PC-3 (cell line): ENCODE measurements at regions not wholly inside any gene's neighbourhood (a gene's known extent, or its start where the extent isn't known, plus 50 kb on each side); places are given as distances from the start of the nearest gene placed in this dataset.

ENCODE experiments used
- ATAC-seq: fragments of 200-7000 bp; cut with Tn5 transposase; 2 replicates; pipeline ENCODE4 v1.9.1; 2020; ENCODE audit warnings: mild to moderate bottlenecking, moderate library complexity
- BruUV-seq: library from RNA; stranded (reverse); fragments of 400-500 nt; replicated peaks from 2 replicates; lab custom pipeline; 2021; lab: Mats Ljungman, UMichigan
- CTCF ChIA-PET: fragments of 300-600 bp; sonication (Branson Sonifier 250); formaldehyde crosslinking; loops from one replicate; lab custom pipeline; 2022; ENCODE audit warnings: antibody characterized with exemption; lab: Charles Lee
- POLR2A ChIA-PET: fragments of 300-600 bp; sonication (Branson Sonifier 250); formaldehyde crosslinking; loops from one replicate; lab custom pipeline; 2022; ENCODE audit warnings: antibody characterized with exemption; ENCODE audit not compliant: unreplicated experiment; lab: Charles Lee
- DNase-seq: peaks from one replicate; pipeline ENCODE4 v3.0.0-alpha.2; 2015
- H2AFZ ChIP-seq: fragments of 300-600 bp; sonication (generic); 2 replicates; pipeline ENCODE4 v1.6.0; 2016; ENCODE audit warnings: antibody characterized with exemption, low read length
- H3F3A ChIP-seq: fragments of 300-600 bp; sonication (generic); one replicate; pipeline ENCODE4 v1.6.0; 2017; ENCODE audit warnings: antibody characterized with exemption, low read length, control low read depth, mild to moderate bottlenecking; ENCODE audit not compliant: unreplicated experiment
- H3K27ac ChIP-seq: fragments of 300-600 bp; sonication (generic); 2 replicates; pipeline ENCODE4 v1.5.1; 2016; ENCODE audit warnings: mild to moderate bottlenecking, low read length
- H3K27me3 ChIP-seq: fragments of 300-600 bp; sonication (generic); 2 replicates; pipeline ENCODE4 v1.6.1; 2016; ENCODE audit warnings: low read length, mixed read lengths
- H3K36me3 ChIP-seq: fragments of 300-600 bp; sonication (generic); 2 replicates; pipeline ENCODE4 v1.6.1; 2016; ENCODE audit warnings: low read depth, mixed run types, low read length, mixed read lengths
- H3K4me1 ChIP-seq: fragments of 300-600 bp; sonication (generic); 2 replicates; pipeline ENCODE4 v1.5.1; 2016; ENCODE audit warnings: low read length; ENCODE audit not compliant: insufficient read depth
- H3K4me2 ChIP-seq: fragments of 300-600 bp; sonication (generic); 2 replicates; pipeline ENCODE4 v1.6.0; 2016; ENCODE audit warnings: low read length
- H3K4me3 ChIP-seq: fragments of 300-600 bp; sonication (generic); 2 replicates; pipeline ENCODE4 v1.5.1; 2016; ENCODE audit warnings: mild to moderate bottlenecking, low read length, mixed read lengths
- H3K79me2 ChIP-seq: fragments of 300-600 bp; sonication (generic); 2 replicates; pipeline ENCODE4 v1.6.1; 2017; ENCODE audit warnings: low read length, mixed read lengths
- H3K9ac ChIP-seq: fragments of 300-600 bp; sonication (generic); 2 replicates; pipeline ENCODE4 v1.6.0; 2016; ENCODE audit warnings: mild to moderate bottlenecking, low read length
- H3K9me2 ChIP-seq: fragments of 300-600 bp; sonication (generic); replicated peaks from 2 replicates; pipeline ENCODE4 v1.6.1; 2016; ENCODE audit warnings: mixed run types, low read length, mixed read lengths
- H3K9me3 ChIP-seq: fragments of 300-600 bp; sonication (generic); 2 replicates; pipeline ENCODE4 v1.6.1; 2016; ENCODE audit warnings: low read length, mixed read lengths
- H4K20me1 ChIP-seq: fragments of 300-600 bp; sonication (generic); 2 replicates; pipeline ENCODE4 v1.6.1; 2016; ENCODE audit warnings: low read length, mixed read lengths
- EZH2 ChIP-seq: fragments of 300-600 bp; sonication (generic); IDR thresholded peaks from one replicate; pipeline ENCODE4 v1.6.1; 2017; ENCODE audit warnings: antibody characterized with exemption, mild to moderate bottlenecking, low read length; ENCODE audit not compliant: unreplicated experiment
- EZH2phosphoT487 ChIP-seq: fragments of 300-600 bp; sonication (generic); IDR thresholded peaks from 2 replicates; pipeline ENCODE4 v1.6.1; 2018; ENCODE audit warnings: mild to moderate bottlenecking, antibody characterized with exemption, low read length, borderline replicate concordance
- intact Hi-C: fragments of 100-400 bp; cut with micrococcal nuclease; formaldehyde crosslinking; loops from 2 replicates; pipeline ENCODE4 v1.9.0; 2023
- TF ChIP-seq, protein P1 (sequence below): fragments of 300-600 bp; sonication (generic); conservative IDR thresholded peaks from 2 replicates; pipeline ENCODE4 v1.5.1; 2017; ENCODE audit warnings: antibody characterized with exemption, low read depth, mild to moderate bottlenecking, low read length

DNA sequence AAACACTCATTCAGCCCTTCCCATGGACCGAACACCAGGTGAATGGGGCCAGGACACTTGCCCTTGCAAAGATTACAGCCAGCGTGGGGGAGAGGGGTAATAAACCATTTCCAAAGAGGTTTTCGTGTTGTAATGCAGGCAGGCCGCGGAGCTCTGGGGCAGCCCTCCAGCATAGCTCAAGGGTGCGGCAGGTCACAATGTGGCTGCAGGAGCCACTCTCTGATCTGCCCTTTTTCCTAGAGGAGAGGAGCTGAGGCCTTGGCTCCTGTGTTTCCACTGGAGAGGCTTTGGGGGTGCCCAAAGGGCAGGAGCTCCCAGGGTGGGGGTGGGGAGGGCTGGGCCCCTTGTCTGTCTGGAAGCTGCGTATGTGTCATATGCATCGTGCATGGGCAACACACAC is 134.2 kb upstream of the NECTIN1 start:
- Histone ChIP-seq H3F3A (no peaks in the 10 kb centered on the region), H3K4me3 (no peak overlapping the region), H3K9me3 (no peaks in the 10 kb centered on the region), H3K79me2 (no peaks in the 10 kb centered on the region), H3K4me1 (peaks cover 6% of the 10 kb centered on the region; the same call in 1 of the 2 replicates), H3K27me3 (peaks cover 56% of the 10 kb centered on the region), H3K9me2 (no peaks in the 10 kb centered on the region), H3K36me3 (no peaks in the 10 kb centered on the region), H3K4me2 (no peak overlapping the region), H2AFZ (no peak overlapping the region), H3K27ac (no peak overlapping the region), H4K20me1 (no peaks in the 10 kb centered on the region), H3K9ac (no peak overlapping the region)
- intact Hi-C loops, result no loop called here
- DNase-seq (no peak), ATAC-seq (no peak)
- TF ChIP-seq, protein P1, sequence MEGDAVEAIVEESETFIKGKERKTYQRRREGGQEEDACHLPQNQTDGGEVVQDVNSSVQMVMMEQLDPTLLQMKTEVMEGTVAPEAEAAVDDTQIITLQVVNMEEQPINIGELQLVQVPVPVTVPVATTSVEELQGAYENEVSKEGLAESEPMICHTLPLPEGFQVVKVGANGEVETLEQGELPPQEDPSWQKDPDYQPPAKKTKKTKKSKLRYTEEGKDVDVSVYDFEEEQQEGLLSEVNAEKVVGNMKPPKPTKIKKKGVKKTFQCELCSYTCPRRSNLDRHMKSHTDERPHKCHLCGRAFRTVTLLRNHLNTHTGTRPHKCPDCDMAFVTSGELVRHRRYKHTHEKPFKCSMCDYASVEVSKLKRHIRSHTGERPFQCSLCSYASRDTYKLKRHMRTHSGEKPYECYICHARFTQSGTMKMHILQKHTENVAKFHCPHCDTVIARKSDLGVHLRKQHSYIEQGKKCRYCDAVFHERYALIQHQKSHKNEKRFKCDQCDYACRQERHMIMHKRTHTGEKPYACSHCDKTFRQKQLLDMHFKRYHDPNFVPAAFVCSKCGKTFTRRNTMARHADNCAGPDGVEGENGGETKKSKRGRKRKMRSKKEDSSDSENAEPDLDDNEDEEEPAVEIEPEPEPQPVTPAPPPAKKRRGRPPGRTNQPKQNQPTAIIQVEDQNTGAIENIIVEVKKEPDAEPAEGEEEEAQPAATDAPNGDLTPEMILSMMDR, result no peak
- no peak for TF ChIP-seq EZH2
- no peak for TF ChIP-seq EZH2phosphoT487
- ChIA-PET CTCF (no interaction called here), POLR2A (no interaction called here)
- no TSS peak for BruUV-seq

DNA sequence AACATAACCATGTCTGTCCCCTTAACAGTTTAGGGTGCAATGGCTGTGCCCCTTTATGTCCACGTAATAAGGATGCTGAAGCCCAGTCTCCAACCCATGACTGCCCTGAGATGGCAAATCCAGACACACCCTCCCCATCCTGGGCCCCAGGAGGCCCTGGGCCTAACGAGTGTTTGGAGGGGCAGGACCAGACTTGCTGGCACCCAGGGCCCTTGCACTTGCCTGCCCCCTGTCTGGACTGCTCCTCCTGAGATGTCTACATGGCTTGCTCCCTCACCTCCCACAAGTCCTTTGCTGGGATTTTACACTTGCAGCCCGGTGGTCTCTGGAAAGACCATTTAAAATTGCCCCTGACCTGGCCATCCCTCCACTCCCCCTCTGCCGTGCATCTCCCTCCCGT is 132.2 kb upstream of the NECTIN1 start:
- Histone ChIP-seq H2AFZ (no peak overlapping the region), H3K9me2 (no peaks in the 10 kb centered on the region), H3K9ac (no peak overlapping the region), H3K36me3 (no peaks in the 10 kb centered on the region), H3K9me3 (no peaks in the 10 kb centered on the region), H4K20me1 (no peaks in the 10 kb centered on the region), H3K4me1 (peaks cover 6% of the 10 kb centered on the region; the same call in 1 of the 2 replicates), H3K4me3 (no peak overlapping the region), H3F3A (no peaks in the 10 kb centered on the region), H3K4me2 (no peak overlapping the region), H3K27me3 (peaks cover 70% of the 10 kb centered on the region), H3K27ac (no peak overlapping the region), H3K79me2 (no peaks in the 10 kb centered on the region)
- intact Hi-C loops, result no loop called here
- BruUV-seq, result no TSS peak
- POLR2A ChIA-PET, result no interaction called here
- TF ChIP-seq EZH2phosphoT487 (no peak), EZH2 (no peak)
- TF ChIP-seq, protein P1, result no peak
- ATAC-seq (no peak), DNase-seq (no peak)
- CTCF ChIA-PET, result no interaction called here

DNA sequence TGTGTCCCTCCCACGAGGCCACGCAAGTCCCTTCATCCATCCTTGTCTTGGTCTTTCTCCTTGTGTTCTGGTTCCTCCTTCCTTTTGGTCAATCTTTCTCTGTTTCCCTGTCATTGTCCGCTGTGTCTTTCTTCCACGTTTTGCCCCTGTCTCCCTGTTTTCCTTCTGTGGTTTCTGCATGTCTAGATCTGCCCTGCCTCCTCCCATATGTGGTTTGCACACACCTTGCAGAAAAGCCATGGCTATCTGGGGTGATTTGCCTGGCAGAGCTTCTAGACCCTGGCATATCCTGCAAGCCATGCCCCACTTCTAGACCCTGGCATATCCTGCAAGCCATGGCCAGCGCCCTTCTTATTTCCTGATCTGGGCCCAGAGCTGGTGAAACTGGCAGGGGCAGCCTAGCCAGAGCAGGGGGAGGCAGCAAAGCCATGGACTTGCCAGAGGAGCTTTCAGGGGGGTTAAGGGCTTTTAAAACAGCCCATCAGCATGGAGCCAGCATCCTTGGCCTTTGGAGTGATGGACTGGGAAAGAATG is 131.6 kb upstream of the NECTIN1 start:
- H3K27ac ChIP-seq, result no peak overlapping the region
- H3K9me2 ChIP-seq, result no peaks in the 10 kb centered on the region
- H4K20me1 ChIP-seq, result no peaks in the 10 kb centered on the region
- ChIA-PET CTCF (no interaction called here), POLR2A (no interaction called here)
- ATAC-seq (no peak), DNase-seq (no peak)
- no peak overlapping the region for H3K9ac ChIP-seq
- H3K4me3 ChIP-seq, result no peak overlapping the region
- TF ChIP-seq EZH2phosphoT487 (no peak), EZH2 (no peak)
- TF ChIP-seq, protein P1, result no peak
- H3K79me2 ChIP-seq, result no peaks in the 10 kb centered on the region
- no peaks in the 10 kb centered on the region for H3K9me3 ChIP-seq
- no peak overlapping the region for H2AFZ ChIP-seq
- H3K4me2 ChIP-seq, result no peak overlapping the region
- no peaks in the 10 kb centered on the region for H3K36me3 ChIP-seq
- H3K4me1 ChIP-seq, result peaks cover 4% of the 10 kb centered on the region; the same call in 1 of the 2 replicates
- BruUV-seq, result no TSS peak
- H3F3A ChIP-seq, result no peaks in the 10 kb centered on the region
- H3K27me3 ChIP-seq, result peaks cover 75% of the 10 kb centered on the region
- intact Hi-C loops, result no loop called here
